ENCODE measurements at regions not wholly inside any gene's neighbourhood (a gene's known extent, or its start where the extent isn't known, plus 50 kb on each side); places are given as distances from the start of the nearest gene placed in this dataset.

DNA sequence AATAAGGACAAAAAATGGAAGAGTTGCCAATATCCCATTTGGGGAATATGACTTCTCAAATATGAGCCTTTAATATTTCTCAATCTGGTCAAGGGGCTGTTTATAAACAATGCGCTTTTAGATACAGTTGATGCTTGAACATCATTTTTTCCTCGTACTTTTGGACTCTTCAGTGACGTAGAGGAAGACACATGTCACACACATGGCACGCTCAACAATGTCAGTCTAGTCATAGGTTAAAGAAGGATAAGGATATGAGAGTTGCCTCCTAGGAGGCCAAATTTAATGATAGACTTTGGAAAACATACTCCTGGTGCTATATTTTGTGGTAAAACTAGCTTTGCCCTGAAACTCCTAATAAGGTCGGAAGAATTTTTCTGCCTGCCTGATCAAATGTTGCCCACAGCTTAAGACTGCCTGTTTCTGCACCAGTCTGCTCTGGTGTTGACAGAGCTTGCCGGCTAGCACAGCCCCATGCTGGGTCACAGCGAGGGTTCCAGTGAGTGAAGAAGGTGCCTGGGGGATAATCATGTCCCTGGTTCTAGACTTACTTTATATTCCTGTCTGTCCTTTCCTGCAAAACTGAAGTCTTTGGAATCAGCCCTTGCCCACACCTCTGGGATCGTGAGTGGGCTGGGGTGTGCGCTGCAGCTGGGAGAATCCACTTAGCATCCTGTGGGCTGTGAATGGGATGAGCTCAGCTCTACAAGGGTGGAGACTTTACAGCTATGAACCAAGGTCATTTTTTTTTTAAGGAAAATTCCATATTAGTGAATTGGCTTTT is 230.8 kb upstream of the IRX4 start:
- TF ChIP-seq, protein P1, sequence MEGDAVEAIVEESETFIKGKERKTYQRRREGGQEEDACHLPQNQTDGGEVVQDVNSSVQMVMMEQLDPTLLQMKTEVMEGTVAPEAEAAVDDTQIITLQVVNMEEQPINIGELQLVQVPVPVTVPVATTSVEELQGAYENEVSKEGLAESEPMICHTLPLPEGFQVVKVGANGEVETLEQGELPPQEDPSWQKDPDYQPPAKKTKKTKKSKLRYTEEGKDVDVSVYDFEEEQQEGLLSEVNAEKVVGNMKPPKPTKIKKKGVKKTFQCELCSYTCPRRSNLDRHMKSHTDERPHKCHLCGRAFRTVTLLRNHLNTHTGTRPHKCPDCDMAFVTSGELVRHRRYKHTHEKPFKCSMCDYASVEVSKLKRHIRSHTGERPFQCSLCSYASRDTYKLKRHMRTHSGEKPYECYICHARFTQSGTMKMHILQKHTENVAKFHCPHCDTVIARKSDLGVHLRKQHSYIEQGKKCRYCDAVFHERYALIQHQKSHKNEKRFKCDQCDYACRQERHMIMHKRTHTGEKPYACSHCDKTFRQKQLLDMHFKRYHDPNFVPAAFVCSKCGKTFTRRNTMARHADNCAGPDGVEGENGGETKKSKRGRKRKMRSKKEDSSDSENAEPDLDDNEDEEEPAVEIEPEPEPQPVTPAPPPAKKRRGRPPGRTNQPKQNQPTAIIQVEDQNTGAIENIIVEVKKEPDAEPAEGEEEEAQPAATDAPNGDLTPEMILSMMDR (IDR thresholded peaks at IDR 0.05; ENCODE audit: insufficient read depth, low read length, poor library complexity, severe bottlenecking), result no peak
- no peak for TF ChIP-seq EZH2phosphoT487 (conservative IDR thresholded peaks at IDR 0.05; ENCODE audit: low read length)
